Muscle layer of duodenum (tissue), 2 donors: ENCODE measurements at regions not wholly inside any gene's neighbourhood (a gene's known extent, or its start where the extent isn't known, plus 50 kb on each side); places are given as distances from the start of the nearest gene placed in this dataset.
"Not testable (repeated sequence)": the region's sequence is repeated elsewhere in the genome, so short reads cannot be mapped to it uniquely, and the experiment has no call there.

Experiments
- H3K27ac ChIP-seq: one replicate; pipeline ENCODE4 v1.7.0; 2013; ENCODE audit warnings: mild to moderate bottlenecking, low read length
- H3K27me3 ChIP-seq: one replicate; pipeline ENCODE4 v1.7.0; 2013; ENCODE audit warnings: low read depth, mild to moderate bottlenecking, control low read depth, low read length
- H3K36me3 ChIP-seq, 2 donors: one replicate each; pipeline ENCODE4 v1.7.0; 2013; ENCODE audit warnings: low read length in 2 of 2, control low read depth in 1 of 2, mild to moderate bottlenecking in 1 of 2; ENCODE audit not compliant: insufficient read depth in 2 of 2, control insufficient read depth in 1 of 2
- H3K4me1 ChIP-seq, 2 donors: one replicate each; pipeline ENCODE4 v1.7.0; 2013; ENCODE audit warnings: low read length in 2 of 2, mild to moderate bottlenecking in 2 of 2, control low read depth in 1 of 2, moderate library complexity in 1 of 2; ENCODE audit not compliant: insufficient read depth in 2 of 2, control insufficient read depth in 1 of 2
- H3K4me3 ChIP-seq, 2 donors: one replicate each; pipeline ENCODE4 v1.7.0; 2013; ENCODE audit warnings: low read length in 2 of 2, low read depth in 1 of 2, mild to moderate bottlenecking in 1 of 2
- H3K9me3 ChIP-seq, 2 donors: one replicate each; pipeline ENCODE4 v1.7.0; 2013; ENCODE audit warnings: low read length in 2 of 2, control low read depth in 1 of 2, mild to moderate bottlenecking in 1 of 2; ENCODE audit not compliant: control insufficient read depth in 1 of 2
- donor health status: healthy.

DNA sequence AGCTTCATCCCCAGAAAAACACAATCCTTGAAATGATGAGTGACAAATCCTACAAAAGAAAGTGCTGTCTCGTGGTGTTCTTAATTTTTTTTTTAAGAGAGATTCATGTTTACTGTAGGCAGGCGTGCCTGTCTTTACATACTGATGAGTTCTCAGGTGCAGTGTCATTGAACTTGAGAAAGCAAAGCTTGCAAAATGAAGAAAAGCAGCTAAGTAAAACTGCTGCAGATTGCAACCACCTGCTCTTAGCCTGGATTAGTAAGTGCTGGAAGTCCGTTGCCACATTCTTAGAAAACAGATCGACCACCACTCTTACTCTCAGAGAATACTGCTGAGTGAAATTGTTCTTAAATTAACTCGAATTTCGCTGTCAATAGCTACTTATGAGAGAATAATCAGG lies 854.6 kb downstream of the TRIML1 start:
- Histone ChIP-seq H3K36me3 (no peaks in the 10 kb centered on the region), H3K27ac (no peak overlapping the region), H3K4me1 (no peaks in the 10 kb centered on the region), H3K4me3 (no peak overlapping the region), H3K27me3 (no peaks in the 10 kb centered on the region), H3K9me3 (no peaks in the 10 kb centered on the region)

DNA sequence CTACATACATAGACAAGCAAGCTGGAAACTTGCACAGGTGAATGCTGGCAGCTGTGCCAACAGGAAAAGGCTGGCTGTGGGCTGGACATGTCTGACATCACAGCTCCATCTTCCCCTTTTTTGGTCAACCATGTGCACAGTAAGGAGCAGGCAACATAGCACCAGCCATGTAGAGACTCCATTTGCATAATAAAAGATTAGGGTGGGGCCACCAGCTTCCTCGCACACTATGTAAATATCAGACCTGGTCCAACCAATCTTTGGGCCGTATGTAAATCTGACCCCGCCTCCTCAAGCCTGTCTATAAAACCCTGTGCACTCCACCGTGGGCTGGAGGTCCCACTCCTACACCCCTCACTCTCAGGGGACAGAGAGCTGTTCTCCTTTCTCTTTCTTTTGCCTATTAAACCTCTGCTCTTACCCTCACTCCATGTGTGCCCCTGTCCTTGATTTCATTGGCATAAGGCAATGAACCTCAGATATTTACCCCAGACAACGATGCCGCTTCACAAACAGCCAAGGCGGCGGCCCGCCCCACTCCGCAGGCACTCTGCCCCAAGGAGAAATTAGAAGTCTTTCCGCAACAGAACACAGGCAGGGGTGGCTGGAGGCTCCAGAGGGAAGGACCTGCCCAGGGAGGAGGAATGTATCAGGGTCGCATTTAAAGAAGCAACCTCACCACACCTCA lies 862.2 kb downstream of the TRIML1 start:
- H3K36me3 ChIP-seq, result no peaks in the 10 kb centered on the region
- no peak overlapping the region for H3K4me3 ChIP-seq
- no peaks in the 10 kb centered on the region for H3K27me3 ChIP-seq
- no peaks in the 10 kb centered on the region for H3K4me1 ChIP-seq
- no peaks in the 10 kb centered on the region for H3K9me3 ChIP-seq
- H3K27ac ChIP-seq, result no peak overlapping the region

DNA sequence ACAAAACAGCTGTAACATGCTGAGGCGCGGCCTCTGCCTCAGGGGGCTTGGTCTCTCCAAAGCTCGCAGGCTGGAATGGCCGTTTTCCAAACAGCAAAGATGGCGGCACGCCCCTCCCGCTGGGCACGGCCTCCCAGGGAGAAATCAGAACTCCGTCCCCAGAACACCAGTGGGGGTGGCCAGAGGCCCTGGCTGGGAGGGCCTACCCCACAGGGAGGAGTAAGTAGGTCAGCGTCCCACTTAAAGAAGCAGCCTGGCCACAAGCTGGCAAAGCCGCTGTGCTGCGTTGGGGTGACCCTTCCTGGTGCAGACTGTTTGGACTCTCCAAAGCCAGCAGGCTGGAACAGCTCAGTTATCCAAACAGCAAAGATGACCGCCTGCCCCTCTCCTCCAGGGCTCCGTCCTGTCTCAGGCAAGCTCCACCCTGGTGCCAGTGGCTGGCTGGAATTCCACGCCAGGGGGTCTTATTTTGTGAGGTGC lies 862.8 kb downstream of the TRIML1 start:
- Histone ChIP-seq H3K4me3 (no peak overlapping the region), H3K27ac (no peak overlapping the region), H3K4me1 (no peaks in the 10 kb centered on the region), H3K36me3 (no peaks in the 10 kb centered on the region), H3K27me3 (no peaks in the 10 kb centered on the region), H3K9me3 (no peaks in the 10 kb centered on the region)

GRCh38 chr4:189002475-189002874 lies 863.2 kb downstream of the TRIML1 start:
- Histone ChIP-seq H3K27me3 (no peaks in the 10 kb centered on the region), H3K9me3 (no peaks in the 10 kb centered on the region), H3K4me3 (no peak overlapping the region), H3K27ac (no peak overlapping the region), H3K36me3 (no peaks in the 10 kb centered on the region), H3K4me1 (no peaks in the 10 kb centered on the region)

DNA sequence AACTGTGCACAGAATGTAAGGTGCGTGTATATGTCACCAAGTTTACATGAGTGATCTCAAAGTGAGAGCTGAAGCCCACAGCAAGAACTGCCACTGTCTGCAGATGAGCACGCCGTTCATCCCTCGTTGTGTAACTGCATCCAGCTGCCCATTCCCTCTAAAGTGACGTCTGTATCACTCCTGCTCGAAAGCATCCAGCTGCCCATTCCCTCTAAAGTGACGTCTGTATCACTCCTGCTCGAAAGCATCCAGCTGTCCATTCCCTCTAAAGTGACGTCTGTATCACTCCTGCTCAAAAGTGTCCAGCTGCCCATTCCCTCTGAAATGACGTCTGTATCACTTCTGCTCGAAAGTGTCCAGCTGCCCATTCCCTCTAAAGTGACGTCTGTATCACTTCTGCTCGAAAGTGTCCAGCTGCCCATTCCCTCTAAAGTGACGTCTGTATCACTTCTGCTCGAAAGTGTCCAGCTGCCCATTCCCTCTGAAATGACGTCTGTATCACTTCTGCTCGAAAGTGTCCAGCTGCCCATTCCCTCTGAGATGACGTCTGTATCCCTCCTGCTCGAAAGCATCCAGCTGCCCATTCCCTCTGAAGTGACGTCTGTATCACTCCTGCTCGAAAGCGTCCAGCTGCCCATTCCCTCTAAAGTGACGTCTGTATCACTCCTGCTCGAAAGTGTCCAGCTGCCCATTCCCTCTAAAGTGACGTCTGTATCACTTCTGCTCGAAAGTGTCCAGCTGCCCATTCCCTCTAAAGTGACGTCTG lies 871.4 kb downstream of the TRIML1 start:
- not testable (repeated sequence) for H3K27ac ChIP-seq, H3K27me3 ChIP-seq, H3K9me3 ChIP-seq, H3K4me1 ChIP-seq, H3K36me3 ChIP-seq, H3K4me3 ChIP-seq

DNA sequence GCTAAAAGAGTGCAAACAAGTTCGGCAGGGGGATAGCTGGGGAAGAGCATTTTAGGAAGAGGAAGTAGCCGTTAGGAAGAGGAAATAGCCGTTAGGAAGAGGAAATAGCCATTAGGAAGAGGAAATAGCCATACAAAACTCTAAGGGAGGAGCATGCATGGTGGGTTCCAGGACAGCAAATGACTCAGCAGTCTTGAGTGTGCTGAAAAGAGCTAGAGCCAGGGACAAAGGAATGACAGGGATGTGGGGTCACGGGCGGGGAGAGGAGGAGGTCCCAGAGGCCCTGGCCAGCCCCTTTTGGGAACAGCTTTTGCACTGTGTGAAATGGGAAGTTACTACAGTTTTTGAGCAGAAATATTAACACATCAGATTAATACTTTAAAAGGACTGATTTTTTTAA lies 882.6 kb downstream of the TRIML1 start:
- H3K27ac ChIP-seq, result no peak overlapping the region
- H3K27me3 ChIP-seq, result no peaks in the 10 kb centered on the region
- H3K4me1 ChIP-seq, result no peaks in the 10 kb centered on the region
- H3K4me3 ChIP-seq, result no peak overlapping the region
- H3K36me3 ChIP-seq, result no peaks in the 10 kb centered on the region
- no peaks in the 10 kb centered on the region for H3K9me3 ChIP-seq

DNA sequence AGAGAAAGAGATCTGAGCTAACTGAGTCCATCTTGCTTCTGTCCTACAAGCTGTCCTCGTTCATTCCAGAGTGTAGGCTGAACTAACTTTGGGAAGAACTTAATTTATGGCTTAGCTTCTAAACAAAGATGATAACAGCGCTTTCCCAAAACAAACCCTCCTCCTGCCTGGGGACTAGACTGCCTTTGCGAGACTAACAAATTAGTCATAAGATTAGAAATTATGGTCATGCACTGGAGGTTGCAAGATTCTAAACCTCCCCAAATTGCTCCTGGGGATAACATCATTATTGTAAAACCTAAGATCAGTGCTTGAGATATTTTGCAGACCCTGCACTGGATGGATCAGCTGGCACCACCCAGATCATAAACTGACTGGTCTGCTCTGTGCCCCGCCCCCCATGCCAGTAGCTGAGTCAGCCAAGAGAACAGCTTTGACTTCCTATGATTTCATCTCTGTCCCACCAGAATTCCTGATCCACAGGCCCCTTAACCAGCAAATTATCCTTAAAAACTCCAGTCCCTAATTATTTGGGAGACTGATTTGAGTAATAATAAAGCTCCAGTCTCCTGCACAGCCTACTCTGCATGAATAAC lies 883.3 kb downstream of the TRIML1 start:
- H3K9me3 ChIP-seq, result no peaks in the 10 kb centered on the region
- H3K36me3 ChIP-seq, result no peaks in the 10 kb centered on the region
- no peaks in the 10 kb centered on the region for H3K27me3 ChIP-seq

GRCh38 chr4:189029976-189030504 lies 890.8 kb downstream of the TRIML1 start:
- Histone ChIP-seq H3K36me3 (no peaks in the 10 kb centered on the region), H3K4me1 (no peaks in the 10 kb centered on the region), H3K27me3 (no peaks in the 10 kb centered on the region), H3K9me3 (no peaks in the 10 kb centered on the region), H3K27ac (no peak overlapping the region), H3K4me3 (no peak overlapping the region)

More for the DNA sequence above, 883.3 kb downstream of the TRIML1 start:
- Histone ChIP-seq H3K4me3 (no peak overlapping the region), H3K4me1 (no peaks in the 10 kb centered on the region), H3K27ac (no peak overlapping the region)

DNA sequence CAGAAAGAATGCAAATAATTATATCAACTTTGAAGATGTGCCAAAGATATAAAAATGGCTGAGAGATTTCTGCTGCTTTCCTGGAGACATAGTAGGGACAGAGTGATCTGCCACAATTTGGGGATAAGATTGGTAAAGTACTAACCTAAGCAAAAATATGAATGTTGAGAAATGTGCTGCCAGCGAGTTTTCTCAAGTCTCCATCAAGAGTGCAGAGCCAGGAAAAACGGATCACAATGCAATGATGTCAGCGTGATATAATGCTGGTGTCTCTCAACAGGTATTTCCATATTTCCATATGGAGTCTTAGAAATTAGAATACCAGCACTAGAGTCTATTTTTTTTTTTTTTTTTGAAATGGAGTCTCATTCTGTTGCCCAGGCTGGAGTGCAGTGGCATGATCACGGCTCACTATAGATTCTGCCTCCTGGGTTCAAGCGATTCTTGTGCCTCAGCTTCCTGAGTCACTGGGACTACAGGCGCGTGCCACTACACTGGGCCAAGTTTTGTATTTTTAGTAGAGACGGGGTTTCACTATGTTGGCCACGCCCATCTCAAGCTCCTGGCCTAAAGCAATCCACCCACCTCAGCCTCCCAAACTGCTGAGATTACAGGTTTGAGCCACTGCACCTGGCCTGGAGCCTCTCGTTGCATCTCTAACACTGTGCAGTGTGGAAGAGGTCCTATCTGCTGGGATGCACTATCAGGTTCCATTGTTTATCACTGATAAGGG lies 893.5 kb downstream of the TRIML1 start:
- no peaks in the 10 kb centered on the region for H3K36me3 ChIP-seq
- no peak overlapping the region for H3K4me3 ChIP-seq

GRCh38 chr4:189033801-189034347 lies 894.6 kb downstream of the TRIML1 start:
- H3K9me3 ChIP-seq, result no peaks in the 10 kb centered on the region
- H3K27me3 ChIP-seq, result no peaks in the 10 kb centered on the region
- H3K36me3 ChIP-seq, result no peaks in the 10 kb centered on the region
- H3K4me1 ChIP-seq, result no peaks in the 10 kb centered on the region
- H3K4me3 ChIP-seq, result no peak overlapping the region
- H3K27ac ChIP-seq, result no peak overlapping the region

More for the DNA sequence above, 893.5 kb downstream of the TRIML1 start:
- Histone ChIP-seq H3K27me3 (no peaks in the 10 kb centered on the region), H3K4me1 (no peaks in the 10 kb centered on the region), H3K9me3 (no peaks in the 10 kb centered on the region), H3K27ac (no peak overlapping the region)

DNA sequence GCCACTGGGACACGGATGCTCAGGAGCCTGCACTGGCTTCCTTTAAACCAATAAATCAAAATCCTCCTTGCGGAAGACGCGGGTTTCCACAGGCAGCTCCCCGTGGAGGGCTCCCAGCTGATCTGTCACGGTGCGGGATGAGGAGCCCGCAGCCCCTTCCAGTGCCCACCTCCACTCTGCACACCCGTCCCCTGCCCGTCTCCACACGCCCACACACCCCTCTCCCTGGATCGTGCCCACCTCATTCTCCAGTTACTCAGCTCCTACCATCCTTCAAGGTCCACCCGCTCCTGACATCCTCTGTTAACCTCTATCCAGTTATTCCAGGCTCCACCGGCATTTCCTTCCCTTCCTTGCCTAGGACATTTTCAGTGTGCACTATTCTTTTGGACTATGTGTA lies 895.9 kb downstream of the TRIML1 start:
- Histone ChIP-seq H3K4me3 (no peak overlapping the region), H3K36me3 (no peaks in the 10 kb centered on the region), H3K27ac (no peak overlapping the region), H3K27me3 (no peaks in the 10 kb centered on the region), H3K9me3 (no peaks in the 10 kb centered on the region), H3K4me1 (no peaks in the 10 kb centered on the region)
